HepG2 (cell line): ENCODE measurements at regions not wholly inside any gene's neighbourhood (a gene's known extent, or its start where the extent isn't known, plus 50 kb on each side); places are given as distances from the start of the nearest gene placed in this dataset.
A peak's percentile ranks its signal among the peaks of the same experiment; 100 is the strongest.

ENCODE experiments used
- ATAC-seq: fragments of 200-7000 bp; cut with Tn5 transposase; 3 replicates; pipeline ENCODE4 v1.9.1; 2020; ENCODE audit warnings: mild to moderate bottlenecking, moderate library complexity
- BruUV-seq: library from RNA; stranded (reverse); fragments of 400-500 nt; replicated peaks from 2 replicates; lab custom pipeline; 2021; lab: Mats Ljungman, UMichigan
- CTCF ChIA-PET: fragments of 300-600 bp; formaldehyde crosslinking; extraction: SDS; loops from one replicate; lab custom pipeline; 2021; ENCODE audit warnings: low total read pairs, inconsistent platforms, low intra/inter-chr PET ratio; lab: Yijun Ruan, JAX
- POLR2A ChIA-PET: fragments of 350-600 bp; sonication (Branson Sonifier 250); formaldehyde crosslinking; loops from one replicate; lab custom pipeline; 2020; ENCODE audit warnings: antibody characterized with exemption, inconsistent platforms; lab: Yijun Ruan, JAX
- DNase-seq: peaks from one replicate; pipeline ENCODE4 v3.0.0-alpha.2; 2015; ENCODE audit warnings: low spot score
- FAIRE-seq: peaks from 3 replicates; lab custom pipeline; 2011; peaks lifted over from hg19 to GRCh38; lab: Jason Lieb, UNC
- H2AFZ ChIP-seq: one replicate; pipeline ENCODE4 v1.6.1; 2011; ENCODE audit warnings: low read length, inconsistent platforms
- H3K27ac ChIP-seq: fragments of 300-600 bp; 3 replicates; pipeline ENCODE4 v1.8.0; 2011; ENCODE audit warnings: mixed run types, mild to moderate bottlenecking, mixed read lengths, low read length, inconsistent platforms; ENCODE audit not compliant: insufficient read depth; ENCODE audit errors: extremely low read length
- H3K27me3 ChIP-seq, 2 experiments: fragments of 200-600 bp in 1 of 2; 2 replicates in 1 of 2; 3 replicates in 1 of 2; pipeline versions ENCODE4 v1.6.0 to v1.8.0; 2011; ENCODE audit warnings: low read length in 2 of 2, mild to moderate bottlenecking in 2 of 2, moderate library complexity in 2 of 2, inconsistent platforms in 1 of 2; ENCODE audit not compliant: insufficient read depth in 2 of 2, control insufficient read depth in 1 of 2
- H3K36me3 ChIP-seq, 2 experiments: fragments of 200-600 bp in 1 of 2; replicated peaks in 1 of 2; 2 replicates in 1 of 2; 3 replicates in 1 of 2; pipeline versions ENCODE4 v1.5.1 to v1.8.0; 2011; ENCODE audit warnings: low read length in 2 of 2, inconsistent platforms in 1 of 2; ENCODE audit not compliant: insufficient read depth in 2 of 2, control insufficient read depth in 1 of 2
- H3K4me1 ChIP-seq: 2 replicates; pipeline ENCODE4 v1.5.1; 2012; ENCODE audit warnings: low read length, inconsistent platforms; ENCODE audit not compliant: insufficient read depth
- H3K4me2 ChIP-seq: 2 replicates; pipeline ENCODE4 v1.6.0; 2011; ENCODE audit warnings: low read depth, low read length, inconsistent platforms
- H3K4me3 ChIP-seq, 3 experiments: fragments of 200-600 bp in 1 of 3; sonication (generic), shearing (Covaris generic) in 1 of 3; replicated peaks in 1 of 3; 2 replicates each; pipeline ENCODE4 v1.5.1; 2011 to 2016; ENCODE audit warnings: low read length in 3 of 3, inconsistent platforms in 2 of 3, low read depth in 2 of 3, mild to moderate bottlenecking in 2 of 3, control low read depth in 1 of 3, mixed read lengths in 1 of 3; ENCODE audit not compliant: insufficient read depth in 1 of 3
- H3K79me2 ChIP-seq: one replicate; pipeline ENCODE4 v1.6.1; 2011; ENCODE audit warnings: low read length, inconsistent platforms; ENCODE audit not compliant: insufficient read depth
- H3K9ac ChIP-seq: 2 replicates; pipeline ENCODE4 v1.6.0; 2011; ENCODE audit warnings: mild to moderate bottlenecking, low read depth, low read length, inconsistent platforms; ENCODE audit not compliant: insufficient read depth
- H3K9me3 ChIP-seq: 2 replicates; pipeline ENCODE4 v1.5.1; 2012; ENCODE audit warnings: mild to moderate bottlenecking, low read length
- H4K20me1 ChIP-seq: 2 replicates; pipeline ENCODE4 v1.6.0; 2011; ENCODE audit warnings: inconsistent platforms, mild to moderate bottlenecking, low read length, moderate library complexity; ENCODE audit not compliant: insufficient read depth
- GLI4 ChIP-seq: sonication (generic); formaldehyde crosslinking; IDR thresholded peaks from 2 replicates; pipeline ENCODE4 v1.5.1; 2020; ENCODE audit warnings: missing genetic modification reagents, mild to moderate bottlenecking, moderate library complexity, borderline replicate concordance
- HMGA1 ChIP-seq: sonication (generic); formaldehyde crosslinking; conservative IDR thresholded peaks from 2 replicates; pipeline ENCODE4 v1.4.0; 2020; ENCODE audit warnings: missing genetic modification reagents
- MIXL1 ChIP-seq: IDR thresholded peaks from 2 replicates; pipeline ENCODE4 v1.6.1; 2016
- NR3C1 ChIP-seq: sonication (generic); formaldehyde crosslinking; IDR thresholded peaks from 2 replicates; pipeline ENCODE4 v1.4.0; 2020; ENCODE audit warnings: missing genetic modification reagents
- ZKSCAN5 ChIP-seq: sonication (generic); formaldehyde crosslinking; IDR thresholded peaks from 2 replicates; pipeline ENCODE4 v1.5.1; 2020; ENCODE audit warnings: mild to moderate bottlenecking, missing genetic modification reagents
- ZNF446 ChIP-seq: sonication (generic); formaldehyde crosslinking; IDR thresholded peaks from 2 replicates; pipeline ENCODE4 v1.5.0; 2020; ENCODE audit warnings: mild to moderate bottlenecking, missing genetic modification reagents
- ZNF597 ChIP-seq: sonication (generic); formaldehyde crosslinking; IDR thresholded peaks from 2 replicates; pipeline ENCODE4 v1.5.0; 2020; ENCODE audit warnings: missing genetic modification reagents
- ZNF816 ChIP-seq: sonication (generic); formaldehyde crosslinking; IDR thresholded peaks from 2 replicates; pipeline ENCODE4 v1.8.0; 2022; ENCODE audit warnings: missing genetic modification reagents, mild to moderate bottlenecking, borderline replicate concordance
- WGBS: methylation state at CpG from one replicate; pipeline ENCODE4 v1.1.6; 2017; ENCODE audit warnings: low lambda C conversion rate; 5-methylcytosine and 5-hydroxymethylcytosine counted together
- in situ Hi-C: cut with HindIII; loops from 2 replicates; pipeline ENCODE4 v1.10.0; 2017; ENCODE audit warnings: low pct_unique_long_range_greater_than_20kb; ENCODE audit not compliant: extremely low pct_ligation_motif_present
- intact Hi-C: fragments of 100-400 bp; cut with micrococcal nuclease; formaldehyde crosslinking; loops from one replicate; pipeline ENCODE4 v1.10.0; 2022; ENCODE audit not compliant: unreplicated experiment

DNA sequence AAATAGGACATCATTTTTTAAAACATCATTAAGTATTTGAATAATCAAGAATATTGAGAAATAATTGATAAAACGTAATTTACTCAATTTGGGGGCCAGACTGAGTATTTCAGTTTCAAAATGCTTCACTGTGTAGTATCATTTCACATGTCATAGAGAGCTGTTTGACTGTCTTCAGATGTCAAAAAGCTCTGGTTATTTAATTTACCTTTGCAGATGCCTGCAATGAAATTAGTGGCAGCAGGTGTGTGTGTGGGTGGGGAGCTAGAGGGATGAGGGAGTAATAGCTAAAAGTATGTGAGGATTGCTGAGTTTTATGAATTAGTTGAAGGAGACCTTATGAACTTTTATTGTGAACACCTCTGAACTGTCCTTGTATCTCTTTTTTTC, 567.2 kb upstream of the MEF2C start:
- no peak for TF ChIP-seq GLI4
- no peak for TF ChIP-seq ZNF816
- no peak for TF ChIP-seq ZNF597
- no peak for TF ChIP-seq HMGA1
- no peak for TF ChIP-seq NR3C1 (CRISPR knock-in tag)
- in situ Hi-C loops (no loop called here), intact Hi-C loops (no loop called here)
- FAIRE-seq (no peak), DNase-seq (no peak), ATAC-seq (no peak)
- H3K9me3 ChIP-seq, result no peaks in the 10 kb centered on the region
- H3K4me2 ChIP-seq, result no peak overlapping the region
- no peaks in the 10 kb centered on the region for H3K36me3 ChIP-seq
- no peak overlapping the region for H3K4me3 ChIP-seq
- CTCF ChIA-PET, result no interaction called here
- no peak overlapping the region for H3K9ac ChIP-seq
- H3K79me2 ChIP-seq, result no peaks in the 10 kb centered on the region
- no peaks in the 10 kb centered on the region for H3K4me1 ChIP-seq
- POLR2A ChIA-PET, result no interaction called here
- BruUV-seq, result no TSS peak
- H2AFZ ChIP-seq, result no peak overlapping the region
- H4K20me1 ChIP-seq, result no peaks in the 10 kb centered on the region
- H3K27me3 ChIP-seq, result no peaks in the 10 kb centered on the region
- H3K27ac ChIP-seq, result no peak overlapping the region
- 0% methylated on average over 1 of the region's 1 CpG for WGBS

GRCh38 chr5:89449392-89450148, 566.6 kb upstream of the MEF2C start:
- FAIRE-seq, result no peak
- Histone ChIP-seq H4K20me1 (no peaks in the 10 kb centered on the region), H3K36me3 (no peaks in the 10 kb centered on the region), H3K9ac (no peak overlapping the region), H3K4me2 (no peak overlapping the region), H3K79me2 (no peaks in the 10 kb centered on the region), H3K9me3 (no peaks in the 10 kb centered on the region), H3K27me3 (no peaks in the 10 kb centered on the region), H3K27ac (no peak overlapping the region), H3K4me3 (no peak overlapping the region), H2AFZ (no peak overlapping the region), H3K4me1 (no peaks in the 10 kb centered on the region)
- in situ Hi-C loops, result no loop called here
- no TSS peak for BruUV-seq
- ATAC-seq, result peak; percentile 67
- POLR2A ChIA-PET, result no interaction called here
- intact Hi-C loops, result no loop called here
- 1% methylated on average over 3 of the region's 3 CpGs for WGBS
- DNase-seq, result no peak
- CTCF ChIA-PET, result no interaction called here
- TF ChIP-seq MIXL1 (CRISPR knock-in tag) (0 out of 2 replicates have a peak, but pooled peaks have one; percentile 23), ZNF446 (no peak), ZKSCAN5 (no peak)
